Body of pancreas (tissue), 4 donors: ENCODE measurements at regions not wholly inside any gene's neighbourhood (a gene's known extent, or its start where the extent isn't known, plus 50 kb on each side); places are given as distances from the start of the nearest gene placed in this dataset.

Source experiments
- CTCF ChIP-seq, 7 experiments: fragments of 450-650 bp in 4 of 7; fragments of 200-600 bp in 3 of 7; sonication (generic) in 3 of 7; IDR thresholded peaks; one replicate each; pipeline ENCODE4 v1.5.1; 2016 to 2019; ENCODE audit warnings: antibody characterized with exemption in 7 of 7
- POLR2A ChIP-seq, 3 donors: fragments of 450-650 bp; IDR thresholded peaks; one replicate each; pipeline ENCODE4 v1.6.1; 2016; ENCODE audit warnings: antibody characterized with exemption in 3 of 3, mild to moderate bottlenecking in 2 of 3

- no peak for TF ChIP-seq CTCF (IDR thresholded peaks at IDR 0.05)
- TF ChIP-seq POLR2A (IDR thresholded peaks at IDR 0.05), result no peak
Measured at GRCh38 chr4:126354784-126355183, 1040.0 kb downstream of the FAT4 start.
